Activated naive CD4-positive, alpha-beta T cell treated with anti-CD3 and anti-CD28 coated beads for 36 hours (primary cell): ENCODE measurements at regions not wholly inside any gene's neighbourhood (a gene's known extent, or its start where the extent isn't known, plus 50 kb on each side); places are given as distances from the start of the nearest gene placed in this dataset.

ENCODE experiments used
- CTCF ChIA-PET: fragments of 350-600 bp; sonication (Branson Sonifier 250); formaldehyde crosslinking; loops from one replicate; lab custom pipeline; 2021; ENCODE audit warnings: antibody characterized with exemption; lab: Charles Lee
- DNase-seq: peaks from one replicate; pipeline ENCODE4 v3.0.0-alpha.2; 2020
- H3K27ac Mint-ChIP-seq: one replicate; pipeline ENCODE4 v1.8.0; 2021; ENCODE audit warnings: mild to moderate bottlenecking, mixed read lengths
- H3K27me3 Mint-ChIP-seq: one replicate; pipeline ENCODE4 v1.8.0; 2021; ENCODE audit warnings: low read depth, mixed read lengths
- H3K36me3 Mint-ChIP-seq: one replicate; pipeline ENCODE4 v1.8.0; 2021; ENCODE audit warnings: low read depth, mixed read lengths
- H3K4me1 Mint-ChIP-seq: one replicate; pipeline ENCODE4 v1.8.0; 2021; ENCODE audit warnings: low read depth, mixed read lengths
- H3K4me3 Mint-ChIP-seq: one replicate; pipeline ENCODE4 v1.8.0; 2021; ENCODE audit warnings: mild to moderate bottlenecking, moderate library complexity, mixed read lengths
- H3K9me3 Mint-ChIP-seq: one replicate; pipeline ENCODE4 v1.8.0; 2021; ENCODE audit warnings: mixed read lengths
- intact Hi-C: fragments of 100-400 bp; cut with micrococcal nuclease; formaldehyde crosslinking; loops from one replicate; pipeline ENCODE4 v1.15.1; 2023

- no peak overlapping the region for H3K27ac Mint-ChIP-seq
- H3K4me1 Mint-ChIP-seq = peaks cover 33% of the 10 kb centered on the region
- H3K27me3 Mint-ChIP-seq = no peaks in the 10 kb centered on the region
- H3K4me3 Mint-ChIP-seq = no peak overlapping the region
- no peak for DNase-seq
- intact Hi-C loops = no loop called here
- H3K9me3 Mint-ChIP-seq = peaks cover 5% of the 10 kb centered on the region
- H3K36me3 Mint-ChIP-seq = no peaks in the 10 kb centered on the region
- CTCF ChIA-PET = interaction anchor here (0.5 to 0.6 kb wide), 2 partner anchors 28 to 768 kb away, joined by 3 to 4 read pairs; no protein-coding TSS in a partner anchor
Observed at GRCh38 chr4:152074573-152074972, 313.8 kb upstream of the GATB start.

- H3K4me3 Mint-ChIP-seq = no peak overlapping the region
- no peak for DNase-seq
- CTCF ChIA-PET = interaction anchor here (0.5 to 1.2 kb wide), 2 partner anchors 23 to 27 kb away, joined by 3 to 4 read pairs; no protein-coding TSS in a partner anchor
- H3K4me1 Mint-ChIP-seq = peaks cover 29% of the 10 kb centered on the region
- H3K27me3 Mint-ChIP-seq = no peaks in the 10 kb centered on the region
- peaks cover 5% of the 10 kb centered on the region for H3K9me3 Mint-ChIP-seq
- H3K36me3 Mint-ChIP-seq = no peaks in the 10 kb centered on the region
- no peak overlapping the region for H3K27ac Mint-ChIP-seq
- intact Hi-C loops = no loop called here
Observed at GRCh38 chr4:152074088-152074437, 313.3 kb upstream of the GATB start.

GRCh38 chr4:152073351-152074087 is 312.7 kb upstream of the GATB start:
- Mint-ChIP-seq H3K27ac (no peak overlapping the region), H3K4me1 (peaks cover 32% of the 10 kb centered on the region), H3K4me3 (no peak overlapping the region), H3K36me3 (no peaks in the 10 kb centered on the region), H3K27me3 (no peaks in the 10 kb centered on the region), H3K9me3 (peaks cover 5% of the 10 kb centered on the region)
- intact Hi-C loops = no loop called here
- CTCF ChIA-PET = interaction anchor here (1.2 kb wide), 1 partner anchor 23 kb away, joined by 3 read pairs; no protein-coding TSS in a partner anchor
- no peak for DNase-seq

GRCh38 chr4:152072906-152073305 is 312.1 kb upstream of the GATB start:
- Mint-ChIP-seq H3K9me3 (peaks cover 5% of the 10 kb centered on the region), H3K27me3 (no peaks in the 10 kb centered on the region), H3K36me3 (no peaks in the 10 kb centered on the region), H3K4me3 (no peak overlapping the region), H3K27ac (no peak overlapping the region), H3K4me1 (peaks cover 30% of the 10 kb centered on the region)
- intact Hi-C loops = no loop called here
- CTCF ChIA-PET = interaction anchor here (1.0 to 1.2 kb wide), 2 partner anchors 15 to 24 kb away, joined by 3 read pairs; no protein-coding TSS in a partner anchor
- DNase-seq = no peak

- intact Hi-C loops = no loop called here
- no peaks in the 10 kb centered on the region for H3K36me3 Mint-ChIP-seq
- H3K4me1 Mint-ChIP-seq = peaks cover 24% of the 10 kb centered on the region
- H3K27me3 Mint-ChIP-seq = no peaks in the 10 kb centered on the region
- H3K9me3 Mint-ChIP-seq = peaks cover under 1% of the 10 kb centered on the region
- CTCF ChIA-PET = interaction anchor here (0.6 to 1.0 kb wide), 2 partner anchors 16 to 263 kb away, joined by 3 read pairs; no protein-coding TSS in a partner anchor
- no peak overlapping the region for H3K27ac Mint-ChIP-seq
- DNase-seq = no peak
- H3K4me3 Mint-ChIP-seq = no peak overlapping the region
Observed at GRCh38 chr4:152072001-152072485, 311.2 kb upstream of the GATB start.

- no peak for DNase-seq
- no peaks in the 10 kb centered on the region for H3K27me3 Mint-ChIP-seq
- H3K4me1 Mint-ChIP-seq = peaks cover 30% of the 10 kb centered on the region
- H3K36me3 Mint-ChIP-seq = no peaks in the 10 kb centered on the region
- no peak overlapping the region for H3K27ac Mint-ChIP-seq
- H3K9me3 Mint-ChIP-seq = no peaks in the 10 kb centered on the region
- no peak overlapping the region for H3K4me3 Mint-ChIP-seq
- intact Hi-C loops = no loop called here
- CTCF ChIA-PET = no interaction called here
Observed at GRCh38 chr4:152070854-152071253, 310.0 kb upstream of the GATB start.

- CTCF ChIA-PET = interaction anchor here (0.6 kb wide), 1 partner anchor 36 kb away, joined by 4 read pairs; no protein-coding TSS in a partner anchor
- intact Hi-C loops = no loop called here
- no peaks in the 10 kb centered on the region for H3K36me3 Mint-ChIP-seq
- H3K27me3 Mint-ChIP-seq = no peaks in the 10 kb centered on the region
- DNase-seq = no peak
- H3K4me1 Mint-ChIP-seq = peaks cover 28% of the 10 kb centered on the region
- no peak overlapping the region for H3K4me3 Mint-ChIP-seq
- H3K27ac Mint-ChIP-seq = no peak overlapping the region
- H3K9me3 Mint-ChIP-seq = no peaks in the 10 kb centered on the region
Observed at GRCh38 chr4:152068866-152069265, 308.1 kb upstream of the GATB start.

GRCh38 chr4:152065545-152065944 is 304.7 kb upstream of the GATB start:
- Mint-ChIP-seq H3K4me3 (no peak overlapping the region), H3K27ac (no peak overlapping the region), H3K36me3 (no peaks in the 10 kb centered on the region), H3K4me1 (peaks cover 27% of the 10 kb centered on the region), H3K27me3 (no peaks in the 10 kb centered on the region), H3K9me3 (no peaks in the 10 kb centered on the region)
- intact Hi-C loops = no loop called here
- CTCF ChIA-PET = interaction anchor here (0.6 kb wide), 2 partner anchors 36 to 229 kb away, joined by 4 read pairs; no protein-coding TSS in a partner anchor
- DNase-seq = peak; percentile 43

- intact Hi-C loops = no loop called here
- Mint-ChIP-seq H3K27ac (no peak overlapping the region), H3K4me3 (no peak overlapping the region), H3K27me3 (no peaks in the 10 kb centered on the region), H3K9me3 (no peaks in the 10 kb centered on the region), H3K36me3 (no peaks in the 10 kb centered on the region), H3K4me1 (peaks cover 27% of the 10 kb centered on the region)
- DNase-seq = no peak
- CTCF ChIA-PET = no interaction called here
Observed at GRCh38 chr4:152064753-152065152, 303.9 kb upstream of the GATB start.

- Mint-ChIP-seq H3K36me3 (no peaks in the 10 kb centered on the region), H3K27me3 (no peaks in the 10 kb centered on the region), H3K4me3 (no peak overlapping the region), H3K4me1 (peaks cover 27% of the 10 kb centered on the region), H3K9me3 (no peaks in the 10 kb centered on the region), H3K27ac (no peak overlapping the region)
- DNase-seq = no peak
- intact Hi-C loops = no loop called here
- CTCF ChIA-PET = no interaction called here
Observed at GRCh38 chr4:152064282-152064681, 303.5 kb upstream of the GATB start.

- Mint-ChIP-seq H3K27ac (no peak overlapping the region), H3K4me1 (peaks cover 23% of the 10 kb centered on the region), H3K27me3 (no peaks in the 10 kb centered on the region), H3K4me3 (no peak overlapping the region), H3K9me3 (no peaks in the 10 kb centered on the region), H3K36me3 (no peaks in the 10 kb centered on the region)
- DNase-seq = peak; percentile 27
- CTCF ChIA-PET = no interaction called here
- intact Hi-C loops = no loop called here
Observed at GRCh38 chr4:152063621-152064240, 302.9 kb upstream of the GATB start.

GRCh38 chr4:152062936-152063620 is 302.3 kb upstream of the GATB start:
- Mint-ChIP-seq H3K27me3 (no peaks in the 10 kb centered on the region), H3K4me1 (peaks cover 20% of the 10 kb centered on the region), H3K27ac (no peak overlapping the region), H3K36me3 (no peaks in the 10 kb centered on the region), H3K9me3 (peaks cover under 1% of the 10 kb centered on the region), H3K4me3 (no peak overlapping the region)
- DNase-seq = no peak
- CTCF ChIA-PET = no interaction called here
- intact Hi-C loops = no loop called here
